Type B pancreatic cell (in vitro differentiated cells): ENCODE measurements at regions not wholly inside any gene's neighbourhood (a gene's known extent, or its start where the extent isn't known, plus 50 kb on each side); places are given as distances from the start of the nearest gene placed in this dataset.
"Not testable (repeated sequence)": the region's sequence is repeated elsewhere in the genome, so short reads cannot be mapped to it uniquely, and the experiment has no call there.

ENCODE experiments used
- DNase-seq: peaks from one replicate; pipeline ENCODE4 v3.0.0; 2021; ENCODE audit warnings: mixed read lengths; ENCODE audit not compliant: unreplicated experiment; ENCODE audit errors: extremely low spot score
- H3K27ac Mint-ChIP-seq: 2 replicates; pipeline ENCODE4 v1.8.0; 2021; ENCODE audit warnings: mild to moderate bottlenecking, mixed read lengths
- H3K27me3 Mint-ChIP-seq: 2 replicates; pipeline ENCODE4 v1.8.0; 2021; ENCODE audit warnings: mixed read lengths
- H3K36me3 Mint-ChIP-seq: 2 replicates; pipeline ENCODE4 v1.8.0; 2021; ENCODE audit warnings: mixed read lengths
- H3K4me1 Mint-ChIP-seq: one replicate; pipeline ENCODE4 v1.8.0; 2021; ENCODE audit warnings: mixed read lengths; ENCODE audit not compliant: unreplicated experiment
- H3K4me3 Mint-ChIP-seq: 2 replicates; pipeline ENCODE4 v1.8.0; 2021; ENCODE audit warnings: mild to moderate bottlenecking, mixed read lengths
- H3K9me3 Mint-ChIP-seq: 2 replicates; pipeline ENCODE4 v1.8.0; 2021; ENCODE audit warnings: mixed read lengths
- CTCF ChIP-seq: fragments of 200-600 bp; sonication (generic); conservative IDR thresholded peaks from 2 replicates; pipeline ENCODE4 v1.5.0; 2021; ENCODE audit warnings: antibody characterized with exemption, mild to moderate bottlenecking

GRCh38 chr19:56919308-56919995 is 78.9 kb upstream of the PEG3 start:
- Mint-ChIP-seq H3K4me1 (no peaks in the 10 kb centered on the region), H3K36me3 (no peaks in the 10 kb centered on the region), H3K9me3 (peaks cover 6% of the 10 kb centered on the region), H3K4me3 (no peak overlapping the region), H3K27ac (no peak overlapping the region), H3K27me3 (no peaks in the 10 kb centered on the region)
- DNase-seq = no peak
- TF ChIP-seq CTCF = no peak

- not testable (repeated sequence) for DNase-seq, H3K36me3 Mint-ChIP-seq, H3K27me3 Mint-ChIP-seq, H3K4me3 Mint-ChIP-seq, H3K27ac Mint-ChIP-seq, H3K4me1 Mint-ChIP-seq
- peaks cover 17% of the 10 kb centered on the region for H3K9me3 Mint-ChIP-seq
These were observed 85.6 kb upstream of the PEG3 start for GRCh38 chr19:56926094-56926493.

- Mint-ChIP-seq H3K9me3 (peaks cover 20% of the 10 kb centered on the region), H3K27ac (no peak overlapping the region), H3K27me3 (no peaks in the 10 kb centered on the region), H3K4me1 (no peaks in the 10 kb centered on the region), H3K4me3 (no peak overlapping the region), H3K36me3 (no peaks in the 10 kb centered on the region)
- no peak for DNase-seq
- TF ChIP-seq CTCF = no peak
These were observed 86.8 kb upstream of the PEG3 start for GRCh38 chr19:56927294-56927693.

GRCh38 chr19:56927791-56928207 is 87.3 kb upstream of the PEG3 start:
- Mint-ChIP-seq H3K27me3 (no peaks in the 10 kb centered on the region), H3K9me3 (peaks cover 23% of the 10 kb centered on the region), H3K4me1 (no peaks in the 10 kb centered on the region), H3K4me3 (no peak overlapping the region), H3K36me3 (no peaks in the 10 kb centered on the region), H3K27ac (no peak overlapping the region)
- no peak for TF ChIP-seq CTCF
- no peak for DNase-seq

GRCh38 chr19:56930647-56931535 is 90.4 kb upstream of the PEG3 start:
- no peak for TF ChIP-seq CTCF
- Mint-ChIP-seq H3K4me3 (no peak overlapping the region), H3K36me3 (no peaks in the 10 kb centered on the region), H3K27ac (no peak overlapping the region), H3K27me3 (no peaks in the 10 kb centered on the region), H3K4me1 (no peaks in the 10 kb centered on the region), H3K9me3 (peaks cover 26% of the 10 kb centered on the region)
- DNase-seq = no peak

GRCh38 chr19:56933014-56933705 is 92.6 kb upstream of the PEG3 start:
- Mint-ChIP-seq H3K4me3 (no peak overlapping the region), H3K36me3 (no peaks in the 10 kb centered on the region), H3K4me1 (no peaks in the 10 kb centered on the region), H3K27ac (no peak overlapping the region), H3K9me3 (peaks cover 16% of the 10 kb centered on the region), H3K27me3 (no peaks in the 10 kb centered on the region)
- no peak for DNase-seq
- no peak for TF ChIP-seq CTCF
